C4-2B (cell line): ENCODE measurements at regions not wholly inside any gene's neighbourhood (a gene's known extent, or its start where the extent isn't known, plus 50 kb on each side); places are given as distances from the start of the nearest gene placed in this dataset.

Experiments used
- CTCF ChIP-seq: fragments of 450-650 bp; conservative IDR thresholded peaks from 2 replicates; pipeline ENCODE4 v1.5.1; 2017; ENCODE audit warnings: mild to moderate bottlenecking
- ZFX ChIP-seq: fragments of 450-650 bp; IDR thresholded peaks from 2 replicates; pipeline ENCODE4 v1.6.1; 2017

GRCh38 chr15:61528581-61528910 is 299.4 kb upstream of the RORA start:
- no peak for TF ChIP-seq CTCF
- TF ChIP-seq ZFX, result no peak
